Gastrocnemius medialis (tissue), 4 donors: ENCODE measurements at regions not wholly inside any gene's neighbourhood (a gene's known extent, or its start where the extent isn't known, plus 50 kb on each side); places are given as distances from the start of the nearest gene placed in this dataset.

Source experiments
- POLR2A ChIP-seq, 2 donors: fragments of 450-650 bp; IDR thresholded peaks; one replicate each; pipeline ENCODE4 v1.6.1; 2017; ENCODE audit warnings: antibody characterized with exemption in 2 of 2, mild to moderate bottlenecking in 2 of 2, moderate library complexity in 2 of 2
- TF ChIP-seq, protein P1 (sequence below), 5 experiments: fragments of 450-650 bp in 3 of 5; fragments of 200-600 bp in 2 of 5; sonication (generic) in 2 of 5; IDR thresholded peaks in 4 of 5; conservative IDR thresholded peaks in 1 of 5; 1 replicate in 4 of 5; 2 replicates in 1 of 5; pipeline ENCODE4 v1.5.1; 2016 to 2019; ENCODE audit warnings: antibody characterized with exemption in 5 of 5, mild to moderate bottlenecking in 3 of 5, moderate library complexity in 3 of 5

DNA sequence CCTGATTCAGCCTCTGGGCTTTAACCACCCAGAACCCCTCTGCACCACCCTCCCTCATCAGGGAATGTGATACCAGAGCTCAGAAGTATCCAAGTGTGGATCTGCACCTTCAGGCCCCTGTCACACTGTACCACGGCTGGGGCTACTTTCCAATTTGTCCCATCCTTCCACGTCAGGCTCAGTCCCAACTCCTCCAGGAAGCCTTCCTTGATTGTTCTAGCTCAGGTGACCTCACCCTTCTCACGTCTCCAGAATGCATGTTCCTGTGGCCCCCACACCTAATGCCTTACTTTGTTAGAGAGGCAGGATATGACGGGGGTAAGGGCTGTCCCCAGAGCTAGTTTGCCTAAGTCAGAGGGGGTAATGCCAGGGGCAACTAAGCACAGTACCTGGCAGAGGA is 134.3 kb downstream of the TFCP2L1 start:
- TF ChIP-seq, protein P1, sequence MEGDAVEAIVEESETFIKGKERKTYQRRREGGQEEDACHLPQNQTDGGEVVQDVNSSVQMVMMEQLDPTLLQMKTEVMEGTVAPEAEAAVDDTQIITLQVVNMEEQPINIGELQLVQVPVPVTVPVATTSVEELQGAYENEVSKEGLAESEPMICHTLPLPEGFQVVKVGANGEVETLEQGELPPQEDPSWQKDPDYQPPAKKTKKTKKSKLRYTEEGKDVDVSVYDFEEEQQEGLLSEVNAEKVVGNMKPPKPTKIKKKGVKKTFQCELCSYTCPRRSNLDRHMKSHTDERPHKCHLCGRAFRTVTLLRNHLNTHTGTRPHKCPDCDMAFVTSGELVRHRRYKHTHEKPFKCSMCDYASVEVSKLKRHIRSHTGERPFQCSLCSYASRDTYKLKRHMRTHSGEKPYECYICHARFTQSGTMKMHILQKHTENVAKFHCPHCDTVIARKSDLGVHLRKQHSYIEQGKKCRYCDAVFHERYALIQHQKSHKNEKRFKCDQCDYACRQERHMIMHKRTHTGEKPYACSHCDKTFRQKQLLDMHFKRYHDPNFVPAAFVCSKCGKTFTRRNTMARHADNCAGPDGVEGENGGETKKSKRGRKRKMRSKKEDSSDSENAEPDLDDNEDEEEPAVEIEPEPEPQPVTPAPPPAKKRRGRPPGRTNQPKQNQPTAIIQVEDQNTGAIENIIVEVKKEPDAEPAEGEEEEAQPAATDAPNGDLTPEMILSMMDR (IDR thresholded peaks at IDR 0.05 in 4 of 5, conservative IDR thresholded peaks at IDR 0.05 in 1 of 5), result no peak
- no peak for TF ChIP-seq POLR2A (IDR thresholded peaks at IDR 0.05)
